Gastroesophageal sphincter (tissue), 4 donors: ENCODE measurements at regions not wholly inside any gene's neighbourhood (a gene's known extent, or its start where the extent isn't known, plus 50 kb on each side); places are given as distances from the start of the nearest gene placed in this dataset.

Source experiments
- ATAC-seq: fragments of 150-250 bp; one replicate; pipeline ENCODE4 v1.9.1; 2016; ENCODE audit warnings: mild to moderate bottlenecking, moderate library complexity
- H3K27ac ChIP-seq, 4 donors: fragments of 200-600 bp; sonication (generic) in 3 of 4; 1 replicate in 3 of 4; 2 replicates in 1 of 4; pipeline ENCODE4 v1.5.1; 2016 to 2019
- H3K27me3 ChIP-seq: fragments of 200-600 bp; sonication (generic); one replicate; pipeline ENCODE4 v1.5.1; 2019
- H3K36me3 ChIP-seq, 2 donors: fragments of 200-600 bp; sonication (generic); one replicate each; pipeline ENCODE4 v1.5.1; 2019; ENCODE audit warnings: control low read depth in 1 of 2
- H3K4me1 ChIP-seq, 3 donors: fragments of 200-600 bp; sonication (generic); 1 replicate in 2 of 3; 2 replicates in 1 of 3; pipeline ENCODE4 v1.5.1; 2016 to 2019; ENCODE audit warnings: control low read depth in 2 of 3
- H3K4me3 ChIP-seq, 2 donors: fragments of 200-600 bp; sonication (generic); one replicate each; pipeline ENCODE4 v1.5.1; 2019; ENCODE audit warnings: mild to moderate bottlenecking in 1 of 2, moderate library complexity in 1 of 2
- H3K9me3 ChIP-seq, 3 donors: fragments of 200-600 bp; sonication (generic); one replicate each; pipeline ENCODE4 v1.5.1; 2017 to 2019; ENCODE audit warnings: control low read depth in 2 of 3
- EP300 ChIP-seq: sonication (generic); formaldehyde crosslinking; IDR thresholded peaks from one replicate; pipeline ENCODE4 v1.6.1; 2017; ENCODE audit warnings: antibody characterized with exemption, mild to moderate bottlenecking
- POLR2A ChIP-seq, 2 donors: fragments of 450-650 bp; IDR thresholded peaks; one replicate each; pipeline ENCODE4 v1.6.1; 2017; ENCODE audit warnings: antibody characterized with exemption in 2 of 2, mild to moderate bottlenecking in 2 of 2, moderate library complexity in 1 of 2
- POLR2AphosphoS5 ChIP-seq: sonication (generic); formaldehyde crosslinking; IDR thresholded peaks from one replicate; pipeline ENCODE4 v1.6.1; 2017; ENCODE audit warnings: antibody characterized with exemption
- WGBS, 2 donors: methylation state at CpG; one replicate each; pipeline ENCODE4 v1.1.5; 2018; ENCODE audit warnings: low coverage in 1 of 2; 5-methylcytosine and 5-hydroxymethylcytosine counted together
- TF ChIP-seq, protein P1 (sequence below), 4 experiments: fragments of 200-600 bp in 2 of 4; fragments of 450-650 bp in 2 of 4; sonication (generic) in 1 of 4; IDR thresholded peaks; one replicate each; pipeline ENCODE4 v1.5.1; 2017 to 2019; ENCODE audit warnings: antibody characterized with exemption in 4 of 4, mild to moderate bottlenecking in 2 of 4, moderate library complexity in 2 of 4

DNA sequence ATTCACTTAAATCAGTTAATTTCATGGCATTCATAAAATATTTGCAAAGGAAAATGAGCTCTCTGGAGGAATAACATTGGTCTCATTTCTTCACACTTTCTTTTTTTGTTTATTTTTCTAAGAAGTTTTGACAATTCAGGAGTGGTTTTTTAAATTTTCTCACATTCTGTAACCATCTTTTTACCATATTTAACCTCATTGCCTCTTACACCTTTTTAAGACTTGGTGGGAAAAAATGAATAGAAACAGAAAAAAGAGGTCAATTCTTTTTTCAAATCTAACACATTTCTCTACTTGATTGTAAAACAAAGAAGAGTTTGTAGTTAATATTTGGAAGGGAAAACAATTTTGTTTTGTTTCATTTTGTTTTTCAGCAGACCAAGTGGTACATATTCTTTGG lies 1034.7 kb upstream of the RAG2 start:
- Histone ChIP-seq H3K36me3 (no peaks in the 10 kb centered on the region), H3K9me3 (no peaks in the 10 kb centered on the region), H3K27ac (no peak overlapping the region), H3K27me3 (no peaks in the 10 kb centered on the region), H3K4me3 (no peak overlapping the region), H3K4me1 (no peaks in the 10 kb centered on the region)
- no peak for ATAC-seq
- no peak for TF ChIP-seq POLR2AphosphoS5
- TF ChIP-seq EP300 = no peak
- TF ChIP-seq, protein P1, sequence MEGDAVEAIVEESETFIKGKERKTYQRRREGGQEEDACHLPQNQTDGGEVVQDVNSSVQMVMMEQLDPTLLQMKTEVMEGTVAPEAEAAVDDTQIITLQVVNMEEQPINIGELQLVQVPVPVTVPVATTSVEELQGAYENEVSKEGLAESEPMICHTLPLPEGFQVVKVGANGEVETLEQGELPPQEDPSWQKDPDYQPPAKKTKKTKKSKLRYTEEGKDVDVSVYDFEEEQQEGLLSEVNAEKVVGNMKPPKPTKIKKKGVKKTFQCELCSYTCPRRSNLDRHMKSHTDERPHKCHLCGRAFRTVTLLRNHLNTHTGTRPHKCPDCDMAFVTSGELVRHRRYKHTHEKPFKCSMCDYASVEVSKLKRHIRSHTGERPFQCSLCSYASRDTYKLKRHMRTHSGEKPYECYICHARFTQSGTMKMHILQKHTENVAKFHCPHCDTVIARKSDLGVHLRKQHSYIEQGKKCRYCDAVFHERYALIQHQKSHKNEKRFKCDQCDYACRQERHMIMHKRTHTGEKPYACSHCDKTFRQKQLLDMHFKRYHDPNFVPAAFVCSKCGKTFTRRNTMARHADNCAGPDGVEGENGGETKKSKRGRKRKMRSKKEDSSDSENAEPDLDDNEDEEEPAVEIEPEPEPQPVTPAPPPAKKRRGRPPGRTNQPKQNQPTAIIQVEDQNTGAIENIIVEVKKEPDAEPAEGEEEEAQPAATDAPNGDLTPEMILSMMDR (IDR thresholded peaks at IDR 0.05) = no peak
- no peak for TF ChIP-seq POLR2A (IDR thresholded peaks at IDR 0.05)

DNA sequence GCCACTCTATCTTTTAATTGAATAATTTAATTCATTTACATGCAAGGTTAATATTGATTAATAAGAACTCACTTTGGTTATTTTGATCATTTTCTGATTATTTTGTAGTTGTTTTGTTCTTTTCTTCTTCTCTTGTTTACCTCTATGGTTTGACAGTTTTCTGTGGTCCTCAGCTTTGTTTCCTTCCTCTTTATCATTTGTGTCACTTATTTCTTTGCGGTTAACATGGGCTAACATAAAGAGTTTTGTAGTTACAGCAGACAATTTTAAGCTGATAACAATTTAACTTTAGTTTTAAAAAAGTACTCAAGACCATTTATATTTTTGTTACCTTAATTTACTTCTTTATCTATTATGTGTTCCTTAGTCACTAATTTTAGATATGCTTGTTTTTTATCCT lies 1032.8 kb upstream of the RAG2 start:
- H3K27ac ChIP-seq = no peak overlapping the region
- no peaks in the 10 kb centered on the region for H3K9me3 ChIP-seq
- no peak overlapping the region for H3K4me3 ChIP-seq
- no peak for TF ChIP-seq POLR2AphosphoS5
- TF ChIP-seq EP300 = no peak
- TF ChIP-seq, protein P1 (IDR thresholded peaks at IDR 0.05) = no peak
- TF ChIP-seq POLR2A (IDR thresholded peaks at IDR 0.05) = no peak
- ATAC-seq = no peak
- no peaks in the 10 kb centered on the region for H3K4me1 ChIP-seq
- H3K36me3 ChIP-seq = no peaks in the 10 kb centered on the region
- WGBS, 2 donors = 82 to 100% methylated on average over 1 of the region's 1 CpG
- H3K27me3 ChIP-seq = no peaks in the 10 kb centered on the region

DNA sequence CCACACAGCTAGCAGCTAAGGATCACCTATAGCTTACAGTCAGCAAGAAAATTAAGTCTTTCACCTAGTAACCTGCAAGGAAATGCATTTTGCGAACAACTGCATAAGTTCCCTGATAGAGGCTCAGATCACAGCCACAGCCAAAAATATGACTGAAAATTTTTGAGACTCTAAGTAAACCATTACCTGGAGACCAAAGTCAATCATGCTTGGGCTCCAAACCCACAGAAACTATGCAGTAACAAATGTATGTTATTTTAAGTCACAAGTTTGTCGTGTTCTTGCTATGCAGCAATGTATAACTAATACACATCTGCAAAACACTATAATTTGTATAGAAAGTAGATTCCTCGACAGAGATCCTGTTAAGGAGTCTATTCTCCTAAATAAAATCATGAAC lies 1025.7 kb upstream of the RAG2 start:
- 78 to 84% methylated on average over 3 of the region's 3 CpGs for WGBS, 2 donors
- Histone ChIP-seq H3K36me3 (no peaks in the 10 kb centered on the region), H3K4me3 (no peak overlapping the region), H3K9me3 (no peaks in the 10 kb centered on the region), H3K27ac (no peak overlapping the region), H3K4me1 (no peaks in the 10 kb centered on the region), H3K27me3 (no peaks in the 10 kb centered on the region)
- TF ChIP-seq POLR2AphosphoS5 (no peak), EP300 (no peak), POLR2A (IDR thresholded peaks at IDR 0.05) (no peak)
- TF ChIP-seq, protein P1 (IDR thresholded peaks at IDR 0.05) = no peak
- ATAC-seq = no peak

DNA sequence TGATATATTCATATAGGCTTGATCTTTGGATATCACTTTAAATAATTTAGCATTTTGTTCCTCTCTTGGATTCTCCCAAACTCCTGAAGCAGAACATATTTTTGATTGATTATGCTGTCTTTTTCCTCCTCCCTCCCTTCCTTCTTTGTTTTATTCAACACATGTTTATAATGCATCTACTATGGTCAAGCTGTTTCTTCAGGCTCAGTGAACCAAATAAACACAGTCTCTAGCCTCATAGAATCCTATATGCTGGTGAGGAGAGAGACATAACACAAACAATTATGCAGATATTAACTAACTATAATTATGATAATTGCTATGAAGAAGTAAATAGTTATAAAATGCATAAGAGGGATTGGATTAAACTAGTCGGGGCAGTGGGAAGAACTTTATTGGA lies 1023.6 kb upstream of the RAG2 start:
- TF ChIP-seq POLR2A (IDR thresholded peaks at IDR 0.05) (no peak), EP300 (no peak), POLR2AphosphoS5 (no peak)
- TF ChIP-seq, protein P1 (IDR thresholded peaks at IDR 0.05) = no peak
- Histone ChIP-seq H3K27me3 (no peaks in the 10 kb centered on the region), H3K4me3 (no peak overlapping the region), H3K9me3 (no peaks in the 10 kb centered on the region), H3K36me3 (no peaks in the 10 kb centered on the region), H3K27ac (no peak overlapping the region), H3K4me1 (no peaks in the 10 kb centered on the region)
- no peak for ATAC-seq
- WGBS, 2 donors = 57 to 67% methylated on average over 1 of the region's 1 CpG

DNA sequence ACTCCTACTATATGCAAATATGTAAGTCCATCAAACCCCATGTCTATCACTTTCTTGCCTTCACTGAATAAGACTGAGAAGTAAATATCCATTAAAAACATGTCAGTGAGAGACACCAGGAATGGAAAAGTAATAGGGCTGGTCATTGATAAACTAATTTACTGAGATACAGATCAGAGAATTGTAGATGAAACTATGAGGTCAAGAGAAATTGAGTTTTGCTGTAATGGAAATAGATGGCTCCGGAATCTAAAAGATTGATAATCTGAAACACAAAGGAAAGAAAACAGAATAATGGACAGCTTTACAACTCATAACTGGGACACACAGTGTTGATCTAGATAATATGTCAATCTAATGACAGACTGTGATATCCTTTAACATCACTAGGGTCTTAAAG lies 1018.3 kb upstream of the RAG2 start:
- Histone ChIP-seq H3K4me1 (no peaks in the 10 kb centered on the region), H3K27ac (no peak overlapping the region), H3K36me3 (no peaks in the 10 kb centered on the region), H3K4me3 (no peak overlapping the region), H3K27me3 (no peaks in the 10 kb centered on the region), H3K9me3 (no peaks in the 10 kb centered on the region)
- 100% methylated on average over 1 of the region's 1 CpG; no CpG with 5 or more reads in 1 of the 2 donors for WGBS, 2 donors
- TF ChIP-seq, protein P1 (IDR thresholded peaks at IDR 0.05) = no peak
- TF ChIP-seq POLR2A (IDR thresholded peaks at IDR 0.05) (no peak), POLR2AphosphoS5 (no peak), EP300 (no peak)
- no peak for ATAC-seq
